ENCODE measurements at regions not wholly inside any gene's neighbourhood (a gene's known extent, or its start where the extent isn't known, plus 50 kb on each side); places are given as distances from the start of the nearest gene placed in this dataset.

GRCh38 chr9:81317223-81317622 is 372.1 kb downstream of the TLE1 start:
- TF ChIP-seq POLR2A (IDR thresholded peaks at IDR 0.05) (no peak), POLR2AphosphoS5 (IDR thresholded peaks at IDR 0.05) (no peak)
